MM.1S (cell line): ENCODE measurements at regions not wholly inside any gene's neighbourhood (a gene's known extent, or its start where the extent isn't known, plus 50 kb on each side); places are given as distances from the start of the nearest gene placed in this dataset.

Experiments
- DNase-seq: peaks from one replicate; pipeline ENCODE4 v3.0.0-alpha.2; 2015
- H2AFZ ChIP-seq: fragments of 300-600 bp; sonication (generic); 2 replicates; pipeline ENCODE4 v1.6.0; 2016; ENCODE audit warnings: antibody characterized with exemption, low read length
- H3F3A ChIP-seq: fragments of 300-600 bp; sonication (generic); 2 replicates; pipeline ENCODE4 v1.6.1; 2016; ENCODE audit warnings: mild to moderate bottlenecking, antibody characterized with exemption, low read length, moderate library complexity, mixed read lengths; ENCODE audit not compliant: insufficient read depth
- H3K27ac ChIP-seq: fragments of 300-600 bp; sonication (generic); 2 replicates; pipeline ENCODE4 v1.5.1; 2016; ENCODE audit warnings: mild to moderate bottlenecking, low read length
- H3K27me3 ChIP-seq: fragments of 300-600 bp; sonication (generic); replicated peaks from 2 replicates; pipeline ENCODE4 v1.6.0; 2016; ENCODE audit warnings: low read length; ENCODE audit not compliant: insufficient read depth
- H3K36me3 ChIP-seq: fragments of 300-600 bp; sonication (generic); replicated peaks from 2 replicates; pipeline ENCODE4 v1.6.1; 2016; ENCODE audit warnings: mild to moderate bottlenecking, low read length, mixed read lengths; ENCODE audit not compliant: insufficient read depth
- H3K4me1 ChIP-seq: fragments of 300-600 bp; sonication (generic); 2 replicates; pipeline ENCODE4 v1.6.1; 2016; ENCODE audit warnings: low read length, mixed read lengths
- H3K4me2 ChIP-seq: fragments of 300-600 bp; sonication (generic); 2 replicates; pipeline ENCODE4 v1.6.0; 2016; ENCODE audit warnings: low read depth, low read length
- H3K4me3 ChIP-seq: fragments of 300-600 bp; sonication (generic); 2 replicates; pipeline ENCODE4 v1.5.1; 2016; ENCODE audit warnings: low read length, mixed read lengths
- H3K79me2 ChIP-seq: fragments of 300-600 bp; sonication (generic); 2 replicates; pipeline ENCODE4 v1.6.1; 2016; ENCODE audit warnings: mixed run types, low read length, mixed read lengths
- H3K9ac ChIP-seq: fragments of 300-600 bp; sonication (generic); 2 replicates; pipeline ENCODE4 v1.6.1; 2016; ENCODE audit warnings: low read length, mixed read lengths
- H3K9me2 ChIP-seq: fragments of 300-600 bp; sonication (generic); replicated peaks from 2 replicates; pipeline ENCODE4 v1.6.1; 2016; ENCODE audit warnings: mild to moderate bottlenecking, low read length, mixed read lengths; ENCODE audit not compliant: insufficient read depth
- H3K9me3 ChIP-seq: fragments of 300-600 bp; sonication (generic); replicated peaks from 2 replicates; pipeline ENCODE4 v1.6.1; 2016; ENCODE audit warnings: mild to moderate bottlenecking, low read length, mixed read lengths; ENCODE audit not compliant: insufficient read depth
- H4K20me1 ChIP-seq: fragments of 300-600 bp; sonication (generic); 2 replicates; pipeline ENCODE4 v1.6.1; 2016; ENCODE audit warnings: mild to moderate bottlenecking, low read length, moderate library complexity, mixed read lengths; ENCODE audit not compliant: insufficient read depth
- CTCF ChIP-seq: fragments of 300-600 bp; sonication (generic); IDR thresholded peaks from 2 replicates; pipeline ENCODE4 v1.5.1; 2016; ENCODE audit warnings: antibody characterized with exemption, low read length, mixed read lengths
- EZH2 ChIP-seq: fragments of 300-600 bp; sonication (generic); optimal IDR thresholded peaks from 2 replicates; pipeline ENCODE3; 2017; ENCODE audit warnings: low read depth, mild to moderate bottlenecking, antibody characterized with exemption, low read length, mixed read lengths
- EZH2phosphoT487 ChIP-seq: fragments of 300-600 bp; sonication (generic); IDR thresholded peaks from 2 replicates; pipeline ENCODE4 v1.6.1; 2018; ENCODE audit warnings: antibody characterized with exemption, low read length

DNA sequence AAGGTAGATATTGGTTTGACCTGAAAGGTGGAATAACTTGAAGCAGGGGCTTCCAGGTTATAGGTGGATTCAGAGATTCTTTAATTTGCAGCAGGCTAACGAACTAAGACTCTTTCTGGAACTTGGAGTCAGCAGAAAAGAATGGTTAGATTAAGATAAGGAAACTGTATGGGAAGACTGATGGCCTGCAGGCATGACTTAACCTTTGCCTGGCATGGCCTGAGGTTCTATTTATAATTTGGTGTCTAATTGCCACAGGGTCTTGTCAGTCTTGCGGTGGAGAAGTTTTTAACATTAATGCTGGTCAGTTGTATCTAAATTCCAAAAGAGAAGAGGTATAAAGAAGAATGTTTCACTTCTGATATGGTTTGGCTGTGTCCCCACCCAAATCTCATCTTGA lies 110.3 kb upstream of the VCX3A start:
- Histone ChIP-seq H4K20me1 (no peaks in the 10 kb centered on the region), H3K27ac (no peak overlapping the region), H3K9ac (no peak overlapping the region), H3K36me3 (no peaks in the 10 kb centered on the region), H2AFZ (no peak overlapping the region), H3K4me3 (no peak overlapping the region), H3K27me3 (no peaks in the 10 kb centered on the region), H3K79me2 (no peaks in the 10 kb centered on the region), H3K9me3 (no peaks in the 10 kb centered on the region), H3K4me1 (no peaks in the 10 kb centered on the region), H3K4me2 (no peak overlapping the region), H3K9me2 (no peaks in the 10 kb centered on the region), H3F3A (no peaks in the 10 kb centered on the region)
- no peak for TF ChIP-seq CTCF
- no peak for TF ChIP-seq EZH2phosphoT487
- no peak for TF ChIP-seq EZH2
- no peak for DNase-seq

DNA sequence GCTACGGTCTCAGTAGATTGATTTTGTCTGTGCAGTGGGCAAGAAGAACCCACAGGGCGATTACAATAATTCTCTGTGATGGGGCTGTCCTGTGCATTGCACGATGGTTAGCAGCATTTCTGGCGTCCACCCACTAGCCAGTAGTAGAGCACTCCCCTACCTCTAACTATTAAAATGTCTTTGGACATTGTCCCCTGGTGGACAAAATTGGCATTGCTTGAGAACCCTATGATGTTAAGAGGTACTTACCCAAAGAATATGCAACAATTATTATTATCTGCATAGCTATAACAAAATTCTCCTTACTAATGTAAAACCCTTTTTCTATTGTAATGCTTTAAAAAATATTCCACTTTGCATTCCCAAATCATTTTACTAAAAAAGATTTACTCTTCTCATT lies 109.5 kb upstream of the VCX3A start:
- no peak for DNase-seq
- no peak overlapping the region for H3K4me2 ChIP-seq

GRCh38 chrX:6640727-6641126 lies 105.8 kb upstream of the VCX3A start:
- H3K36me3 ChIP-seq: no peaks in the 10 kb centered on the region
- no peaks in the 10 kb centered on the region for H3K9me2 ChIP-seq
- H3K4me2 ChIP-seq: no peak overlapping the region
- DNase-seq: no peak
- H4K20me1 ChIP-seq: no peaks in the 10 kb centered on the region
- no peak overlapping the region for H3K4me3 ChIP-seq
- no peaks in the 10 kb centered on the region for H3K9me3 ChIP-seq
- H3F3A ChIP-seq: no peaks in the 10 kb centered on the region
- no peaks in the 10 kb centered on the region for H3K27me3 ChIP-seq
- no peak overlapping the region for H3K27ac ChIP-seq
- H3K79me2 ChIP-seq: no peaks in the 10 kb centered on the region
- no peak overlapping the region for H2AFZ ChIP-seq
- TF ChIP-seq EZH2phosphoT487 (no peak), CTCF (no peak), EZH2 (no peak)
- H3K9ac ChIP-seq: no peak overlapping the region
- no peaks in the 10 kb centered on the region for H3K4me1 ChIP-seq

More for the DNA sequence above, 109.5 kb upstream of the VCX3A start:
- Histone ChIP-seq H2AFZ (no peak overlapping the region), H3K36me3 (no peaks in the 10 kb centered on the region), H3F3A (no peaks in the 10 kb centered on the region), H3K9me2 (no peaks in the 10 kb centered on the region), H3K9ac (no peak overlapping the region), H3K79me2 (no peaks in the 10 kb centered on the region), H3K27me3 (no peaks in the 10 kb centered on the region), H3K27ac (no peak overlapping the region), H3K9me3 (no peaks in the 10 kb centered on the region), H4K20me1 (no peaks in the 10 kb centered on the region), H3K4me1 (no peaks in the 10 kb centered on the region), H3K4me3 (no peak overlapping the region)
- TF ChIP-seq CTCF: peak; percentile 25; the same call in 1 of the 2 replicates
- TF ChIP-seq EZH2: no peak
- TF ChIP-seq EZH2phosphoT487: no peak

- DNase-seq: no peak
- no peaks in the 10 kb centered on the region for H3K27me3 ChIP-seq
Measured at GRCh38 chrX:6614506-6614905, 79.6 kb upstream of the VCX3A start.

More at GRCh38 chrX:6614506-6614905, 79.6 kb upstream of the VCX3A start:
- H3K9ac ChIP-seq: no peak overlapping the region
- H4K20me1 ChIP-seq: no peaks in the 10 kb centered on the region
- no peaks in the 10 kb centered on the region for H3K36me3 ChIP-seq
- H3K79me2 ChIP-seq: no peaks in the 10 kb centered on the region
- no peaks in the 10 kb centered on the region for H3K9me3 ChIP-seq
- H3K27ac ChIP-seq: no peak overlapping the region
- no peak overlapping the region for H3K4me2 ChIP-seq
- H3F3A ChIP-seq: no peaks in the 10 kb centered on the region
- no peaks in the 10 kb centered on the region for H3K9me2 ChIP-seq
- TF ChIP-seq CTCF: no peak
- no peak for TF ChIP-seq EZH2phosphoT487
- TF ChIP-seq EZH2: no peak
- no peak overlapping the region for H3K4me3 ChIP-seq
- H2AFZ ChIP-seq: no peak overlapping the region
- H3K4me1 ChIP-seq: no peaks in the 10 kb centered on the region
